HEK293 (cell line): ENCODE measurements at regions not wholly inside any gene's neighbourhood (a gene's known extent, or its start where the extent isn't known, plus 50 kb on each side); places are given as distances from the start of the nearest gene placed in this dataset.

Experiments
- CTCF ChIA-PET: fragments of 350-600 bp; formaldehyde crosslinking; extraction: SDS; loops from one replicate; lab custom pipeline; 2021; ENCODE audit warnings: antibody characterized with exemption; lab: Yijun Ruan, JAX
- POLR2A ChIA-PET: fragments of 300-600 bp; formaldehyde crosslinking; extraction: SDS; loops from one replicate; lab custom pipeline; 2020; ENCODE audit warnings: antibody characterized with exemption, inconsistent platforms; lab: Yijun Ruan, JAX
- H3K27ac ChIP-seq: fragments of 200-500 bp; sonication (Bioruptor generic); 2 replicates; pipeline ENCODE4 v1.5.1; 2014; ENCODE audit warnings: low read depth, low read length, control low read depth, inconsistent platforms; ENCODE audit errors: extremely low read depth
- H3K36me3 ChIP-seq, 2 experiments: fragments of 200-500 bp in 1 of 2; sonication (Bioruptor generic) in 1 of 2; 1 replicate in 1 of 2; 2 replicates in 1 of 2; pipeline ENCODE4 v1.5.1; 2014 to 2017; ENCODE audit warnings: inconsistent platforms in 2 of 2, low read length in 2 of 2; ENCODE audit not compliant: control insufficient read depth in 2 of 2, insufficient read depth in 1 of 2
- H3K4me1 ChIP-seq: fragments of 200-500 bp; sonication (Bioruptor generic); 2 replicates; pipeline ENCODE4 v1.5.1; 2014; ENCODE audit warnings: mild to moderate bottlenecking, low read length, inconsistent platforms; ENCODE audit not compliant: control insufficient read depth, insufficient read depth
- H3K4me3 ChIP-seq: 2 replicates; pipeline ENCODE4 v1.5.1; 2011; ENCODE audit warnings: low read depth, mild to moderate bottlenecking, control low read depth, low read length, moderate library complexity
- H3K9me3 ChIP-seq: fragments of 200-500 bp; sonication (Bioruptor generic); 2 replicates; pipeline ENCODE4 v1.5.1; 2014; ENCODE audit warnings: low read depth, low read length, inconsistent platforms; ENCODE audit not compliant: control insufficient read depth, insufficient read depth
- ATF2 ChIP-seq: fragments of 450-650 bp; formaldehyde crosslinking; IDR thresholded peaks from 2 replicates; pipeline ENCODE4 v1.5.1; 2016; ENCODE audit warnings: missing biosample characterization, missing genetic modification characterization, low read depth
- BCL11A ChIP-seq: fragments of 450-650 bp; formaldehyde crosslinking; IDR thresholded peaks from 2 replicates; pipeline ENCODE4 v1.5.1; 2016; ENCODE audit warnings: low read depth, missing biosample characterization, missing genetic modification characterization
- GLIS1 ChIP-seq: fragments of 450-650 bp; formaldehyde crosslinking; IDR thresholded peaks from 2 replicates; pipeline ENCODE4 v1.5.1; 2016; ENCODE audit warnings: missing biosample characterization, missing genetic modification characterization
- IKZF3 ChIP-seq: fragments of 450-650 bp; IDR thresholded peaks from 2 replicates; pipeline ENCODE4 v1.5.0; 2018; ENCODE audit warnings: missing biosample characterization, mild to moderate bottlenecking, missing genetic modification characterization, moderate library complexity
- KLF10 ChIP-seq: fragments of 450-650 bp; IDR thresholded peaks from 2 replicates; pipeline ENCODE4 v1.5.1; 2018; ENCODE audit warnings: missing biosample characterization, mild to moderate bottlenecking, missing genetic modification characterization
- OSR2 ChIP-seq: fragments of 450-650 bp; formaldehyde crosslinking; IDR thresholded peaks from 2 replicates; pipeline ENCODE4 v1.5.1; 2016; ENCODE audit warnings: missing biosample characterization, missing genetic modification characterization
- TRIM28 ChIP-seq: IDR thresholded peaks from 2 replicates; pipeline ENCODE4 v1.6.1; 2011; ENCODE audit warnings: low read length, control low read depth, borderline replicate concordance
- YY1 ChIP-seq: fragments of 450-650 bp; formaldehyde crosslinking; IDR thresholded peaks from 2 replicates; pipeline ENCODE4 v1.5.1; 2018; ENCODE audit warnings: missing biosample characterization, missing genetic modification characterization
- ZBTB11 ChIP-seq: fragments of 450-650 bp; formaldehyde crosslinking; conservative IDR thresholded peaks from 2 replicates; pipeline ENCODE4 v1.5.1; 2016; ENCODE audit warnings: low read depth, missing biosample characterization, missing genetic modification characterization
- ZFP3 ChIP-seq: fragments of 450-650 bp; formaldehyde crosslinking; IDR thresholded peaks from 2 replicates; pipeline ENCODE4 v1.5.1; 2016; ENCODE audit warnings: low read depth, missing biosample characterization, missing genetic modification characterization
- ZNF184 ChIP-seq: fragments of 450-650 bp; IDR thresholded peaks from 2 replicates; pipeline ENCODE4 v1.5.1; 2018; ENCODE audit warnings: missing biosample characterization, mild to moderate bottlenecking, missing genetic modification characterization
- ZNF211 ChIP-seq: fragments of 450-650 bp; formaldehyde crosslinking; IDR thresholded peaks from 2 replicates; pipeline ENCODE4 v1.5.1; 2016; ENCODE audit warnings: low read depth, missing biosample characterization, missing genetic modification characterization
- ZNF223 ChIP-seq: fragments of 450-650 bp; formaldehyde crosslinking; IDR thresholded peaks from 2 replicates; pipeline ENCODE4 v1.5.1; 2016; ENCODE audit warnings: missing biosample characterization, missing genetic modification characterization
- ZNF23 ChIP-seq: fragments of 450-650 bp; formaldehyde crosslinking; IDR thresholded peaks from 2 replicates; pipeline ENCODE4 v1.5.1; 2016; ENCODE audit warnings: missing biosample characterization, missing genetic modification characterization, borderline replicate concordance
- ZNF398 ChIP-seq: fragments of 450-650 bp; formaldehyde crosslinking; IDR thresholded peaks from 2 replicates; pipeline ENCODE4 v1.5.1; 2017; ENCODE audit warnings: missing biosample characterization, missing genetic modification characterization
- ZNF501 ChIP-seq: fragments of 450-650 bp; formaldehyde crosslinking; IDR thresholded peaks from 2 replicates; pipeline ENCODE4 v1.5.1; 2016; ENCODE audit warnings: missing biosample characterization, missing genetic modification characterization
- ZNF530 ChIP-seq: fragments of 450-650 bp; formaldehyde crosslinking; IDR thresholded peaks from 2 replicates; pipeline ENCODE4 v1.5.1; 2016; ENCODE audit warnings: low read depth, missing biosample characterization, missing genetic modification characterization
- ZNF561 ChIP-seq: fragments of 450-650 bp; IDR thresholded peaks from 2 replicates; pipeline ENCODE4 v1.5.1; 2018; ENCODE audit warnings: missing biosample characterization, missing genetic modification characterization, borderline replicate concordance
- ZNF624 ChIP-seq: fragments of 450-650 bp; formaldehyde crosslinking; IDR thresholded peaks from 2 replicates; pipeline ENCODE4 v1.5.1; 2017; ENCODE audit warnings: missing biosample characterization, missing genetic modification characterization
- ZNF707 ChIP-seq: fragments of 450-650 bp; formaldehyde crosslinking; IDR thresholded peaks from 2 replicates; pipeline ENCODE4 v1.5.1; 2016; ENCODE audit warnings: missing biosample characterization, missing genetic modification characterization
- ZNF768 ChIP-seq: fragments of 450-650 bp; formaldehyde crosslinking; IDR thresholded peaks from 2 replicates; pipeline ENCODE4 v1.5.1; 2018; ENCODE audit warnings: missing biosample characterization, mild to moderate bottlenecking, missing genetic modification characterization
- ZSCAN16 ChIP-seq: fragments of 450-650 bp; formaldehyde crosslinking; IDR thresholded peaks from 2 replicates; pipeline ENCODE4 v1.5.1; 2016; ENCODE audit warnings: missing biosample characterization, missing genetic modification characterization

GRCh38 chr1:232428786-232429530, 201.0 kb downstream of the SIPA1L2 start:
- H3K4me1 ChIP-seq, result peaks cover 7% of the 10 kb centered on the region; the same call in 1 of the 2 replicates
- no peaks in the 10 kb centered on the region for H3K9me3 ChIP-seq
- no peak overlapping the region for H3K4me3 ChIP-seq
- ChIA-PET POLR2A (interaction anchor here (0.9 kb wide), 1 partner anchor 201 kb away, joined by 3 read pairs; the partner anchor contains the start of gene SIPA1L2), CTCF (interaction anchor here (0.6 to 0.9 kb wide), 4 partner anchors 9 to 617 kb away, joined by 3 to 6 read pairs (median 3); no protein-coding TSS in a partner anchor)
- peaks cover 4 to 17% of the 10 kb centered on the region in 2 experiments; a peak in 2 of 3 replicates for H3K36me3 ChIP-seq
- no peak overlapping the region for H3K27ac ChIP-seq
- TF ChIP-seq TRIM28 (peak; percentile 38), ZNF561 (tag by site-specific recombination) (no peak)

GRCh38 chr1:232428036-232428645, 201.8 kb downstream of the SIPA1L2 start:
- Histone ChIP-seq H3K27ac (no peak overlapping the region), H3K9me3 (no peaks in the 10 kb centered on the region), H3K36me3 (peaks cover 4 to 21% of the 10 kb centered on the region in 2 experiments; a peak in 2 of 3 replicates), H3K4me3 (no peak overlapping the region), H3K4me1 (peaks cover 7% of the 10 kb centered on the region; the same call in 1 of the 2 replicates)
- TF ChIP-seq TRIM28 (no peak), ZBTB11 (tag by site-specific recombination) (no peak), ZNF530 (tag by site-specific recombination) (no peak), GLIS1 (tag by site-specific recombination) (no peak), ATF2 (no peak), ZNF184 (no peak), KLF10 (no peak), ZNF223 (no peak), ZSCAN16 (no peak), ZNF501 (no peak), ZFP3 (no peak), BCL11A (tag by site-specific recombination) (no peak)
- ChIA-PET CTCF (interaction anchor here (0.6 to 1.3 kb wide), 3 partner anchors 9 to 497 kb away, joined by 3 to 5 read pairs (median 3); no protein-coding TSS in a partner anchor), POLR2A (no interaction called here)

GRCh38 chr1:232426801-232427200, 203.1 kb downstream of the SIPA1L2 start:
- CTCF ChIA-PET, result interaction anchor here (1.3 kb wide), 1 partner anchor 10 kb away, joined by 5 read pairs; no protein-coding TSS in a partner anchor
- H3K4me3 ChIP-seq, result no peak overlapping the region
- no peak for TF ChIP-seq ZNF23 (tag by site-specific recombination)
- TF ChIP-seq ZNF624, result no peak
- no peak for TF ChIP-seq OSR2
- no peak for TF ChIP-seq YY1 (tag by site-specific recombination)
- TF ChIP-seq IKZF3 (tag by site-specific recombination), result no peak
- TF ChIP-seq ZNF707, result no peak
- TF ChIP-seq ZNF211, result no peak
- no peak for TF ChIP-seq ZNF768
- no peak for TF ChIP-seq ZNF398 (tag by site-specific recombination)
- TF ChIP-seq, all 188 proteins: peak for 0
- Histone ChIP-seq H3K27ac (no peak overlapping the region), H3K36me3 (peaks cover 11 to 24% of the 10 kb centered on the region in 2 experiments; a peak in 2 of 3 replicates), H3K9me3 (no peaks in the 10 kb centered on the region), H3K4me1 (peaks cover 7% of the 10 kb centered on the region; the same call in 1 of the 2 replicates)
- POLR2A ChIA-PET, result no interaction called here
